GM12878 (cell line): ENCODE measurements at regions not wholly inside any gene's neighbourhood (a gene's known extent, or its start where the extent isn't known, plus 50 kb on each side); places are given as distances from the start of the nearest gene placed in this dataset.

Experiments used
- ATAC-seq: fragments of 200-7000 bp; cut with Tn5 transposase; 3 replicates; pipeline ENCODE4 v1.9.1; 2020; ENCODE audit warnings: mild to moderate bottlenecking, moderate library complexity
- BruUV-seq: library from RNA; stranded (reverse); fragments of 400-500 nt; replicated peaks from 2 replicates; lab custom pipeline; 2021; lab: Mats Ljungman, UMichigan
- CTCF ChIA-PET: fragments of 300-600 bp; sonication (Branson Sonifier 250); formaldehyde crosslinking; extraction: SDS; loops from one replicate; lab custom pipeline; 2021; ENCODE audit warnings: inconsistent platforms; lab: Yijun Ruan, JAX
- POLR2A ChIA-PET: fragments of 350-600 bp; formaldehyde crosslinking; extraction: SDS; loops from one replicate; lab custom pipeline; 2021; ENCODE audit warnings: inconsistent platforms; lab: Charles Lee
- RAD21 ChIA-PET: fragments of 300-600 bp; sonication (Branson Sonifier 250); formaldehyde crosslinking; loops from one replicate; lab custom pipeline; 2023; ENCODE audit warnings: antibody characterized with exemption; ENCODE audit not compliant: unreplicated experiment; lab: Charles Lee
- SMC1A ChIA-PET: fragments of 300-600 bp; sonication (Branson Sonifier 250); formaldehyde crosslinking; loops from one replicate; lab custom pipeline; 2023; ENCODE audit not compliant: unreplicated experiment, uncharacterized antibody; lab: Charles Lee
- DNase-seq: peaks from one replicate; pipeline ENCODE4 v3.0.0-alpha.2; 2011; ENCODE audit warnings: low read depth, low spot score
- FAIRE-seq: peaks from 3 replicates; lab custom pipeline; 2011; peaks lifted over from hg19 to GRCh38; lab: Jason Lieb, UNC
- H2AFZ ChIP-seq: 2 replicates; pipeline ENCODE4 v1.6.0; 2011; ENCODE audit warnings: low read depth, low read length, control low read depth; ENCODE audit not compliant: control insufficient read depth
- H3K27ac ChIP-seq: 2 replicates; pipeline ENCODE4 v1.5.1; 2011; ENCODE audit warnings: control low read depth; ENCODE audit not compliant: control insufficient read depth, insufficient read depth
- H3K27me3 ChIP-seq, 2 experiments: replicated peaks in 1 of 2; 2 replicates each; pipeline versions ENCODE4 v1.6.0 to v1.6.1; 2011; ENCODE audit warnings: low read length in 1 of 2; ENCODE audit not compliant: control insufficient read depth in 2 of 2, insufficient read depth in 2 of 2
- H3K36me3 ChIP-seq, 2 experiments: 2 replicates each; pipeline ENCODE4 v1.5.1; 2011; ENCODE audit warnings: low read length in 1 of 2; ENCODE audit not compliant: control insufficient read depth in 2 of 2, insufficient read depth in 2 of 2
- H3K4me1 ChIP-seq: 2 replicates; pipeline ENCODE4 v1.6.1; 2011; ENCODE audit warnings: mild to moderate bottlenecking, low read length, moderate library complexity, mixed read lengths; ENCODE audit not compliant: control insufficient read depth, insufficient read depth
- H3K4me2 ChIP-seq: 2 replicates; pipeline ENCODE4 v1.6.0; 2011; ENCODE audit warnings: control low read depth; ENCODE audit not compliant: control insufficient read depth, insufficient read depth
- H3K4me3 ChIP-seq: fragments of 200-600 bp; sonication (generic); 2 replicates; pipeline ENCODE4 v1.5.1; 2016
- H3K79me2 ChIP-seq: 2 replicates; pipeline ENCODE4 v1.6.0; 2011; ENCODE audit warnings: low read length; ENCODE audit not compliant: control insufficient read depth, insufficient read depth
- H3K9ac ChIP-seq: 2 replicates; pipeline ENCODE4 v1.8.0; 2011; ENCODE audit warnings: low read length, control low read depth, mixed read lengths; ENCODE audit not compliant: control insufficient read depth, insufficient read depth
- H3K9me3 ChIP-seq: replicated peaks from 3 replicates; pipeline ENCODE4 v1.5.1; 2011; ENCODE audit warnings: mild to moderate bottlenecking, low read length; ENCODE audit not compliant: control insufficient read depth, insufficient read depth
- H4K20me1 ChIP-seq: 2 replicates; pipeline ENCODE4 v1.6.0; 2011; ENCODE audit not compliant: control insufficient read depth, insufficient read depth
- EED ChIP-seq: sonication (generic); IDR thresholded peaks from 2 replicates; pipeline ENCODE4 v1.6.1; 2016; ENCODE audit warnings: antibody characterized with exemption, low read depth
- NFYB ChIP-seq: IDR thresholded peaks from 2 replicates; pipeline ENCODE4 v1.6.1; 2011; ENCODE audit warnings: low read depth, mild to moderate bottlenecking, low read length, improper control_type of control experiment, moderate library complexity; ENCODE audit not compliant: insufficient read depth
- NR2F1 ChIP-seq: fragments of 450-650 bp; conservative IDR thresholded peaks from 2 replicates; pipeline ENCODE4 v1.6.1; 2017; ENCODE audit warnings: mild to moderate bottlenecking
- SMC3 ChIP-seq: IDR thresholded peaks from 2 replicates; pipeline ENCODE4 v1.6.1; 2011; ENCODE audit warnings: low read length, improper control_type of control experiment, borderline replicate concordance
- WGBS: methylation state at CpG from one replicate; pipeline ENCODE4 v1.1.6; 2016; ENCODE audit warnings: low lambda C conversion rate; ENCODE audit not compliant: insufficient replicate concordance, insufficient coverage; ENCODE audit errors: missing lambda C conversion rate; 5-methylcytosine and 5-hydroxymethylcytosine counted together
- in situ Hi-C: fragments of 300-500 bp; cut with MboI; formaldehyde crosslinking; loops from 9 replicates; pipeline ENCODE4 v1.14.3; 2018; ENCODE audit warnings: mixed read lengths
- intact Hi-C: fragments of 100-400 bp; cut with micrococcal nuclease; formaldehyde crosslinking; loops from one replicate; pipeline ENCODE4 v1.14.2; 2022; ENCODE audit not compliant: unreplicated experiment
- TF ChIP-seq, protein P1 (sequence below): fragments of 450-650 bp; formaldehyde crosslinking; IDR thresholded peaks from 2 replicates; pipeline ENCODE4 v1.4.0; 2022; ENCODE audit warnings: mild to moderate bottlenecking, moderate library complexity

DNA sequence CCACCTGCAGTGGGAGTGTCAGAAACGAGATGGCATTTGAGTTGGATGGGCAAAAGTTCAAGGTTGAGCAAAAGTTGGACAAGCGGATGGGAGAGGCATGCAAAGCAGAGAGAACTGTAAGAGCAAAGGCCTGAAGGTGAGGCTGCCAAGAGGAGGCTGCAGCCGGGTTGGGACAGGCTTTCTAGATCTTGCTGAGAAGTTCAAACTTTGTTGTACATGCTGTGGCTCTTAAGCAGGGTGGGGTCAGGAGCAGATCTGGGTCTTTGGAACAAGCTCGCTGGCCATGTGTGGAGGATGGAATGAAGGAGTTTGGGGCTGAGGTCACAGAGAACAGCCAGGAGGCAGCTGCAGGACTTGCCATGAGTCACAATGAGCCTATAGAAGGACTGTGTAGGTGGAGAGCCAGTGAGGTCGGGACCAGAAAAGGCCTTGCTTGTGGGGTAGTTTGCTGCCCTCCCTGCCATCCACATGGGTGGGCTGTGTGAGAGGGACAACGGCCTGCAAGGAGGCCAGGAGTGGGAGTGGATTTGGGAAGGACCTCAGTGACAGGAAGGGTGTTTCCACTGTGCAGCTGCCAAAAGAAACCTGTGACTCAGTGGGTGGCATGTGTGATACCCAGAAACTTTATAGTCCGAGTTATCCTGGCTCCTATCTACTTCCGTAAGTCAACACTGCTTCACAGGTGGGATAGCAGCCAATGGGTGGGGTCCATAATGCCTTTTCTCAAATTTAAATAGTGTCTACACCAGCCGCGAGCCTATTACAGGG is 210.4 kb downstream of the MID1IP1 start:
- Histone ChIP-seq H3K36me3 (no peaks in the 10 kb centered on the region), H3K79me2 (no peaks in the 10 kb centered on the region), H3K9me3 (no peaks in the 10 kb centered on the region; the same call in 2 of the 3 replicates), H3K27me3 (peaks cover 0 to 1% of the 10 kb centered on the region in 2 experiments; a peak in 2 of 4 replicates), H3K9ac (no peak overlapping the region), H3K4me1 (no peaks in the 10 kb centered on the region), H2AFZ (no peak overlapping the region), H4K20me1 (no peaks in the 10 kb centered on the region), H3K4me2 (no peak overlapping the region), H3K27ac (no peak overlapping the region), H3K4me3 (no peak overlapping the region)
- FAIRE-seq: no peak
- no peak for DNase-seq
- SMC1A ChIA-PET: no interaction called here
- TF ChIP-seq EED (no peak), NR2F1 (no peak), SMC3 (no peak), NFYB (no peak)
- TF ChIP-seq, protein P1, sequence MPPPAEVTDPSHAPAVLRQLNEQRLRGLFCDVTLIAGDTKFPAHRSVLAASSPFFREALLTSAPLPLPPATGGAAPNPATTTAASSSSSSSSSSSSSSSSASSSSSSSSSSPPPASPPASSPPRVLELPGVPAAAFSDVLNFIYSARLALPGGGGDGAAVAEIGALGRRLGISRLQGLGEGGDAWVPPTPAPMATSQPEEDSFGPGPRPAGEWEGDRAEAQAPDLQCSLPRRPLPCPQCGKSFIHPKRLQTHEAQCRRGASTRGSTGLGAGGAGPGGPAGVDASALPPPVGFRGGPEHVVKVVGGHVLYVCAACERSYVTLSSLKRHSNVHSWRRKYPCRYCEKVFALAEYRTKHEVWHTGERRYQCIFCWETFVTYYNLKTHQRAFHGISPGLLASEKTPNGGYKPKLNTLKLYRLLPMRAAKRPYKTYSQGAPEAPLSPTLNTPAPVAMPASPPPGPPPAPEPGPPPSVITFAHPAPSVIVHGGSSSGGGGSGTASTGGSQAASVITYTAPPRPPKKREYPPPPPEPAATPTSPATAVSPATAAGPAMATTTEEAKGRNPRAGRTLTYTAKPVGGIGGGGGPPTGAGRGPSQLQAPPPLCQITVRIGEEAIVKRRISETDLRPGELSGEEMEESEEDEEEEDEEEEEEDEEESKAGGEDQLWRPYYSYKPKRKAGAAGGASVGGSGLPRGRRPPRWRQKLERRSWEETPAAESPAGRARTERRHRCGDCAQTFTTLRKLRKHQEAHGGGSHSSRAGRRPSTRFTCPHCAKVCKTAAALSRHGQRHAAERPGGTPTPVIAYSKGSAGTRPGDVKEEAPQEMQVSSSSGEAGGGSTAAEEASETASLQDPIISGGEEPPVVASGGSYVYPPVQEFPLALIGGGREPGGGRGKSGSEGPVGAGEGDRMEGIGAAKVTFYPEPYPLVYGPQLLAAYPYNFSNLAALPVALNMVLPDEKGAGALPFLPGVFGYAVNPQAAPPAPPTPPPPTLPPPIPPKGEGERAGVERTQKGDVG (CRISPR knock-in tag): no peak
- in situ Hi-C loops: no loop called here
- BruUV-seq: no TSS peak
- 21% methylated on average over 10 of the region's 10 CpGs for WGBS
- POLR2A ChIA-PET: no interaction called here
- RAD21 ChIA-PET: no interaction called here
- CTCF ChIA-PET: no interaction called here
- no peak for ATAC-seq
- intact Hi-C loops: no loop called here
